GM12878 (cell line): ENCODE measurements at regions not wholly inside any gene's neighbourhood (a gene's known extent, or its start where the extent isn't known, plus 50 kb on each side); places are given as distances from the start of the nearest gene placed in this dataset.

Experiments used
- ATAC-seq: fragments of 200-7000 bp; cut with Tn5 transposase; 3 replicates; pipeline ENCODE4 v1.9.1; 2020; ENCODE audit warnings: mild to moderate bottlenecking, moderate library complexity
- BruUV-seq: library from RNA; stranded (reverse); fragments of 400-500 nt; replicated peaks from 2 replicates; lab custom pipeline; 2021; lab: Mats Ljungman, UMichigan
- CTCF ChIA-PET: fragments of 300-600 bp; sonication (Branson Sonifier 250); formaldehyde crosslinking; extraction: SDS; loops from one replicate; lab custom pipeline; 2021; ENCODE audit warnings: inconsistent platforms; lab: Yijun Ruan, JAX
- POLR2A ChIA-PET: fragments of 350-600 bp; formaldehyde crosslinking; extraction: SDS; loops from one replicate; lab custom pipeline; 2021; ENCODE audit warnings: inconsistent platforms; lab: Charles Lee
- RAD21 ChIA-PET: fragments of 300-600 bp; sonication (Branson Sonifier 250); formaldehyde crosslinking; loops from one replicate; lab custom pipeline; 2023; ENCODE audit warnings: antibody characterized with exemption; ENCODE audit not compliant: unreplicated experiment; lab: Charles Lee
- SMC1A ChIA-PET: fragments of 300-600 bp; sonication (Branson Sonifier 250); formaldehyde crosslinking; loops from one replicate; lab custom pipeline; 2023; ENCODE audit not compliant: unreplicated experiment, uncharacterized antibody; lab: Charles Lee
- DNase-seq: peaks from one replicate; pipeline ENCODE4 v3.0.0-alpha.2; 2011; ENCODE audit warnings: low read depth, low spot score
- FAIRE-seq: peaks from 3 replicates; lab custom pipeline; 2011; peaks lifted over from hg19 to GRCh38; lab: Jason Lieb, UNC
- H2AFZ ChIP-seq: 2 replicates; pipeline ENCODE4 v1.6.0; 2011; ENCODE audit warnings: low read depth, low read length, control low read depth; ENCODE audit not compliant: control insufficient read depth
- H3K27ac ChIP-seq: 2 replicates; pipeline ENCODE4 v1.5.1; 2011; ENCODE audit warnings: control low read depth; ENCODE audit not compliant: control insufficient read depth, insufficient read depth
- H3K27me3 ChIP-seq, 2 experiments: replicated peaks in 1 of 2; 2 replicates each; pipeline versions ENCODE4 v1.6.0 to v1.6.1; 2011; ENCODE audit warnings: low read length in 1 of 2; ENCODE audit not compliant: control insufficient read depth in 2 of 2, insufficient read depth in 2 of 2
- H3K36me3 ChIP-seq, 2 experiments: 2 replicates each; pipeline ENCODE4 v1.5.1; 2011; ENCODE audit warnings: low read length in 1 of 2; ENCODE audit not compliant: control insufficient read depth in 2 of 2, insufficient read depth in 2 of 2
- H3K4me1 ChIP-seq: 2 replicates; pipeline ENCODE4 v1.6.1; 2011; ENCODE audit warnings: mild to moderate bottlenecking, low read length, moderate library complexity, mixed read lengths; ENCODE audit not compliant: control insufficient read depth, insufficient read depth
- H3K4me2 ChIP-seq: 2 replicates; pipeline ENCODE4 v1.6.0; 2011; ENCODE audit warnings: control low read depth; ENCODE audit not compliant: control insufficient read depth, insufficient read depth
- H3K4me3 ChIP-seq: fragments of 200-600 bp; sonication (generic); 2 replicates; pipeline ENCODE4 v1.5.1; 2016
- H3K79me2 ChIP-seq: 2 replicates; pipeline ENCODE4 v1.6.0; 2011; ENCODE audit warnings: low read length; ENCODE audit not compliant: control insufficient read depth, insufficient read depth
- H3K9ac ChIP-seq: 2 replicates; pipeline ENCODE4 v1.8.0; 2011; ENCODE audit warnings: low read length, control low read depth, mixed read lengths; ENCODE audit not compliant: control insufficient read depth, insufficient read depth
- H3K9me3 ChIP-seq: replicated peaks from 3 replicates; pipeline ENCODE4 v1.5.1; 2011; ENCODE audit warnings: mild to moderate bottlenecking, low read length; ENCODE audit not compliant: control insufficient read depth, insufficient read depth
- H4K20me1 ChIP-seq: 2 replicates; pipeline ENCODE4 v1.6.0; 2011; ENCODE audit not compliant: control insufficient read depth, insufficient read depth
- BCL11A ChIP-seq: IDR thresholded peaks from 2 replicates; pipeline ENCODE4 v1.6.1; 2011; ENCODE audit warnings: low read depth, low read length
- CBFB ChIP-seq: IDR thresholded peaks from 2 replicates; pipeline ENCODE4 v1.6.1; 2016; ENCODE audit warnings: antibody characterized with exemption, low read depth
- CREB1 ChIP-seq: IDR thresholded peaks from 2 replicates; pipeline ENCODE4 v1.6.1; 2012; ENCODE audit warnings: low read depth, mild to moderate bottlenecking, inconsistent platforms
- CREM ChIP-seq: IDR thresholded peaks from 2 replicates; pipeline ENCODE4 v1.6.1; 2014; ENCODE audit warnings: antibody characterized with exemption, low read depth
- E2F4 ChIP-seq: IDR thresholded peaks from 2 replicates; pipeline ENCODE4 v1.6.1; 2012; ENCODE audit warnings: low read depth, low read length, improper control_type of control experiment
- MEF2A ChIP-seq: IDR thresholded peaks from 2 replicates; pipeline ENCODE4 v1.6.1; 2011; ENCODE audit warnings: low read depth, mild to moderate bottlenecking, low read length, moderate library complexity; ENCODE audit not compliant: insufficient read depth
- NRF1 ChIP-seq: conservative IDR thresholded peaks from 2 replicates; pipeline ENCODE4 v1.6.1; 2011; ENCODE audit warnings: mild to moderate bottlenecking, low read depth, low read length, improper control_type of control experiment
- RBBP5 ChIP-seq: fragments of 200-600 bp; sonication (generic); conservative IDR thresholded peaks from 2 replicates; pipeline ENCODE4 v1.6.1; 2016
- STAT1 ChIP-seq: fragments of 450-650 bp; conservative IDR thresholded peaks from 2 replicates; pipeline ENCODE4 v1.6.1; 2014; ENCODE audit warnings: antibody characterized with exemption, mild to moderate bottlenecking
- TAF1 ChIP-seq: IDR thresholded peaks from 2 replicates; pipeline ENCODE4 v1.6.1; 2011; ENCODE audit warnings: mild to moderate bottlenecking, low read depth, low read length, borderline replicate concordance
- ZBED1 ChIP-seq: IDR thresholded peaks from 2 replicates; pipeline ENCODE4 v1.6.1; 2016; ENCODE audit warnings: borderline replicate concordance
- ZZZ3 ChIP-seq: IDR thresholded peaks from 2 replicates; pipeline ENCODE4 v1.6.1; 2011; ENCODE audit warnings: low read depth; ENCODE audit not compliant: control insufficient read depth, insufficient read length
- WGBS: methylation state at CpG from one replicate; pipeline ENCODE4 v1.1.6; 2016; ENCODE audit warnings: low lambda C conversion rate; ENCODE audit not compliant: insufficient replicate concordance, insufficient coverage; ENCODE audit errors: missing lambda C conversion rate; 5-methylcytosine and 5-hydroxymethylcytosine counted together
- in situ Hi-C: fragments of 300-500 bp; cut with MboI; formaldehyde crosslinking; loops from 9 replicates; pipeline ENCODE4 v1.14.3; 2018; ENCODE audit warnings: mixed read lengths
- intact Hi-C: fragments of 100-400 bp; cut with micrococcal nuclease; formaldehyde crosslinking; loops from one replicate; pipeline ENCODE4 v1.14.2; 2022; ENCODE audit not compliant: unreplicated experiment
- TF ChIP-seq, protein P1 (sequence below): fragments of 450-650 bp; IDR thresholded peaks from 2 replicates; pipeline ENCODE4 v1.6.1; 2018; ENCODE audit warnings: borderline replicate concordance, mild to moderate bottlenecking; ENCODE audit not compliant: partially characterized antibody

DNA sequence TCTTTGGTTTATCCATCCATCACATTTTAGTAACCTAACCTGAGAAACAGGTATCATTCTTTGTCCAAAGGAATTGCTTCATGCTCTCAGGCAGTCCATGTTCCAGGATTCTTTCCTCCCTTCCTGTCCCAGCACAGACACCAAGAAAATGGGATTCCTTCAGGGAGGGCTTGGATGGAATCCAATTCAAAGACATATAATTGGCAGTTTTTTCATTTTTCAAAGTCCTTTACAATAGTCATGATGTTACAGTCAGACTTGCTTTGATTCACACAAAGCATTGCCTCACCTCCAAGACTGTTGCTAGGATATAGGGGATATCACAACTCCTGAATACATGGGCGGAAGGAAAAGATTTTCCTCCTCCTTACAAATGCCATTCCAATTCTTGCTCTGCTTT, 241.4 kb upstream of the ACVR2A start:
- H4K20me1 ChIP-seq = no peaks in the 10 kb centered on the region
- H3K4me1 ChIP-seq = peaks cover 7% of the 10 kb centered on the region; the same call in 1 of the 2 replicates
- H2AFZ ChIP-seq = no peak overlapping the region
- H3K9ac ChIP-seq = no peak overlapping the region
- no peaks in the 10 kb centered on the region for H3K79me2 ChIP-seq
- ChIA-PET SMC1A (no interaction called here), RAD21 (no interaction called here), CTCF (no interaction called here), POLR2A (interaction anchor here (0.6 to 1.2 kb wide), 2 partner anchors 8 to 22 kb away, joined by 5 read pairs; no protein-coding TSS in a partner anchor)
- DNase-seq (no peak), ATAC-seq (no peak), FAIRE-seq (no peak)
- TF ChIP-seq STAT1 (no peak), ZBED1 (no peak), ZZZ3 (no peak), CBFB (no peak), TAF1 (no peak), BCL11A (no peak), CREB1 (no peak), MEF2A (no peak), NRF1 (no peak), E2F4 (no peak), CREM (no peak), RBBP5 (no peak)
- TF ChIP-seq, protein P1, sequence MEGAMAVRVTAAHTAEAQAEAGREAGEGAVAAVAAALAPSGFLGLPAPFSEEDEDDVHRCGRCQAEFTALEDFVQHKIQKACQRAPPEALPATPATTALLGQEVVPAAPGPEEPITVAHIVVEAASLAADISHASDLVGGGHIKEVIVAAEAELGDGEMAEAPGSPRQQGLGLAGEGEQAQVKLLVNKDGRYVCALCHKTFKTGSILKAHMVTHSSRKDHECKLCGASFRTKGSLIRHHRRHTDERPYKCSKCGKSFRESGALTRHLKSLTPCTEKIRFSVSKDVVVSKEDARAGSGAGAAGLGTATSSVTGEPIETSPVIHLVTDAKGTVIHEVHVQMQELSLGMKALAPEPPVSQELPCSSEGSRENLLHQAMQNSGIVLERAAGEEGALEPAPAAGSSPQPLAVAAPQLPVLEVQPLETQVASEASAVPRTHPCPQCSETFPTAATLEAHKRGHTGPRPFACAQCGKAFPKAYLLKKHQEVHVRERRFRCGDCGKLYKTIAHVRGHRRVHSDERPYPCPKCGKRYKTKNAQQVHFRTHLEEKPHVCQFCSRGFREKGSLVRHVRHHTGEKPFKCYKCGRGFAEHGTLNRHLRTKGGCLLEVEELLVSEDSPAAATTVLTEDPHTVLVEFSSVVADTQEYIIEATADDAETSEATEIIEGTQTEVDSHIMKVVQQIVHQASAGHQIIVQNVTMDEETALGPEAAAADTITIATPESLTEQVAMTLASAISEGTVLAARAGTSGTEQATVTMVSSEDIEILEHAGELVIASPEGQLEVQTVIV = no peak
- WGBS = 88% methylated on average over 1 of the region's 1 CpG
- no peak overlapping the region for H3K4me3 ChIP-seq
- no peaks in the 10 kb centered on the region for H3K27me3 ChIP-seq
- no peaks in the 10 kb centered on the region; the same call in 2 of the 3 replicates for H3K9me3 ChIP-seq
- in situ Hi-C loops (no loop called here), intact Hi-C loops (no loop called here)
- no peak overlapping the region for H3K4me2 ChIP-seq
- no peak overlapping the region for H3K27ac ChIP-seq
- BruUV-seq = no TSS peak
- no peaks in the 10 kb centered on the region for H3K36me3 ChIP-seq
